IgD-negative memory B cell (primary cell): ENCODE measurements at regions not wholly inside any gene's neighbourhood (a gene's known extent, or its start where the extent isn't known, plus 50 kb on each side); places are given as distances from the start of the nearest gene placed in this dataset.

Source experiments
- H3K27ac Mint-ChIP-seq, 3 donors: one replicate each; pipeline ENCODE4 v1.8.0; 2020 to 2022; ENCODE audit warnings: mild to moderate bottlenecking in 3 of 3, mixed read lengths in 3 of 3, moderate library complexity in 1 of 3
- H3K27me3 Mint-ChIP-seq: one replicate; pipeline ENCODE4 v1.8.0; 2021; ENCODE audit warnings: mixed read lengths
- H3K36me3 Mint-ChIP-seq: one replicate; pipeline ENCODE4 v1.8.0; 2020; ENCODE audit warnings: mild to moderate bottlenecking, mixed read lengths
- H3K4me1 Mint-ChIP-seq, 3 donors: one replicate each; pipeline ENCODE4 v1.8.0; 2020 to 2022; ENCODE audit warnings: mixed read lengths in 3 of 3, mild to moderate bottlenecking in 1 of 3
- H3K4me3 Mint-ChIP-seq, 4 donors: one replicate each; pipeline ENCODE4 v1.8.0; 2020 to 2022; ENCODE audit warnings: mild to moderate bottlenecking in 4 of 4, mixed read lengths in 4 of 4, moderate library complexity in 3 of 4
- H3K9me3 Mint-ChIP-seq, 3 donors: one replicate each; pipeline ENCODE4 v1.8.0; 2020 to 2021; ENCODE audit warnings: mixed read lengths in 3 of 3, mild to moderate bottlenecking in 1 of 3

DNA sequence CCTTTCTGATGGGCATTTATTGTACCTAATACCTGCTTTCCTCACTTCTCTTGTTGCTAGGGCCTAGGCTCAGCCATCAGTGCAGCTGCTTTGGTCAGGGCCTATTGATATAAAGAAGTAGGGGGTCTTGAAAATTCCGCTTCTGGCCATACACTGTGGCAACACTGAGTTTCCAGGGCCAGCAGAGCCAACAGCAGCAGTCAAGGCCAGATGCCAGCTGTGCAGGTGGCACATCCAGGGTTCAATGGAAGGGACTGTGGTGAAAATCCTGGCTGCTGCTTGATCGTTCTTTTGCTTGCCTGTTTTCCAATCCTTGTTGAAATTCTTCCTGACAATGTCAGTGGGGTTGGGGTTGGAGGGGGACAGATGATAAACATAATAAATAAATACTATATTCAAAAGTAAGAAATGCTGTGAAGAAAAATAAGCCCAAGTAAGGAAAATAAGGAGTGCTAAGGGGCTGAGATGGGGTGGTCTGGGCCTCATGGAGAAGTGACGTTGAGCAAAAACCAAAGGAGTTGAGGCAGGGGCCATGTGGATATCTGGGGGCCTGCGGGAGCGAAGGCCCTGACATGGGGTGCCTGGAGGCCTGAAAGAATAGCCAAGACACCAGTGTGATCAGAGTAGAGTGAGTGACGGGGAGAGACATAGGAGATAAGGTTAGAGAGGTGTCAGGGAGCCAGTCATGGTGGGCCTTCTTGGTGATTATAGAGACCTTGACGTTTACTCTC lies 91.0 kb upstream of the ALDH1B1 start:
- H3K27me3 Mint-ChIP-seq = peaks cover 3% of the 10 kb centered on the region
- no peak overlapping the region for H3K4me3 Mint-ChIP-seq
- H3K4me1 Mint-ChIP-seq = no peaks in the 10 kb centered on the region
- peaks cover 0 to 3% (median 0%) of the 10 kb centered on the region in 3 donors for H3K9me3 Mint-ChIP-seq
- no peak overlapping the region for H3K27ac Mint-ChIP-seq
- H3K36me3 Mint-ChIP-seq = peaks cover 3% of the 10 kb centered on the region

DNA sequence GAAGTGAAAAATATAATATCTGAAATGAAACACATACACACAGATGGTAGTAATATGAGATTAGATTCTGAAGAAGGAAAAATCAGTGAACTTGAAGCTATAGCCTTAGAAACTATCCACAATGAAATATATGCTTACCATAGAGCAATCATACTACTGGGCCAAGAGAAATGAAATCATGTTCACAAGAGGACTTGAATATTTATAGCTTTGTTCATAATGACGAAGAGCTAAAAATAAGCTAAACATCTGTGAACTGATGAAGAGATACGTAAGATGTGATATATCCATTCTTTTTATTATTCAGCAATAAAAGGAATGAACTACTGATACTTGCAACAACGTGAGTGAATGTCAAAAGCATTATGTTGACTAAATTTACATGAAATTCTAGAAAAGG lies 92.6 kb upstream of the ALDH1B1 start:
- H3K36me3 Mint-ChIP-seq = no peaks in the 10 kb centered on the region
- H3K27ac Mint-ChIP-seq = no peak overlapping the region
- H3K27me3 Mint-ChIP-seq = peaks cover 3% of the 10 kb centered on the region
- no peaks in the 10 kb centered on the region for H3K4me1 Mint-ChIP-seq
- peaks cover 0 to 3% (median 0%) of the 10 kb centered on the region in 3 donors for H3K9me3 Mint-ChIP-seq
- H3K4me3 Mint-ChIP-seq = no peak overlapping the region

DNA sequence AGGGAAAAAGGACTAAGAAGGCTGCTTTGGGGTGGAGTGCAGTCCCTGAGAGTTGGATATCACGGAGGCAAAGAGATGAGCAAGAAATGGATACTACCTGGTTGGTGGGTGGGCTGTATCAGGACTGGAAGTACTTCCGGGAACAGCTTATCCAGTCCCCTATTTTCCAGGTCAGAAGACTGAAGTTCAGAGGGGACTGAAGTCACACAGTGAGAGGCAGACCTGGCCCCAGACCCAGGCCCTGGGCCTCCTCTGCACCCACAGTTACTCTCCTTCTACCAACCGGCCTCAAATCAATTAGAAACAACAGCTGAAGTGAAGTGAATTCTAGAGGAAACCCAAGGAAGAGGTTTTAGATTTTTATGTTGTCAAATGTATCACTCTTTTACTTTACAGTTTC lies 93.6 kb upstream of the ALDH1B1 start:
- Mint-ChIP-seq H3K4me1 (no peaks in the 10 kb centered on the region), H3K36me3 (no peaks in the 10 kb centered on the region), H3K9me3 (peaks cover 0 to 3% (median 0%) of the 10 kb centered on the region in 3 donors)

DNA sequence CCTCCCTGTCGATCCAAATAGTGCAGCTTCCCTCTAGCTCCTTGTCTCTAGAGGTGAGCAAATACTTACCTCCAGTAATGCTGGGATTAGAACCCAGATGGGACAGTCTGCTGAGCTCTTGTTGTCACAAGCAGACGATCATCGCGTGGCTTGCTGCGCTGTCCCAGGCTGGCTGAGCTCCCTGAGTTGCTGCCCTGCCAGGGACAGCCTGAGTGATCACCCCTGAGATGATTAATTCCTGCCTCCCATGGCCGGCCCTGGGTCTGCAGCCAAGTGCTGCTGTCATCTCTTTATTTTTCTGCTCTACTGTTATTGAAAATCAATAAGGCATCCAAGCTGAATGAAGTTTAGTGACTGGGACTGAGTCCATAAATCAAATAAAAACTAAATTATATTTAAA lies 94.0 kb upstream of the ALDH1B1 start:
- Mint-ChIP-seq H3K36me3 (no peaks in the 10 kb centered on the region), H3K4me3 (no peak overlapping the region), H3K9me3 (peaks cover 0 to 3% (median 0%) of the 10 kb centered on the region in 3 donors), H3K27me3 (peaks cover 3% of the 10 kb centered on the region), H3K4me1 (no peaks in the 10 kb centered on the region), H3K27ac (no peak overlapping the region)

More for the DNA sequence above, 93.6 kb upstream of the ALDH1B1 start:
- Mint-ChIP-seq H3K27me3 (peaks cover 3% of the 10 kb centered on the region), H3K4me3 (no peak overlapping the region), H3K27ac (no peak overlapping the region)

DNA sequence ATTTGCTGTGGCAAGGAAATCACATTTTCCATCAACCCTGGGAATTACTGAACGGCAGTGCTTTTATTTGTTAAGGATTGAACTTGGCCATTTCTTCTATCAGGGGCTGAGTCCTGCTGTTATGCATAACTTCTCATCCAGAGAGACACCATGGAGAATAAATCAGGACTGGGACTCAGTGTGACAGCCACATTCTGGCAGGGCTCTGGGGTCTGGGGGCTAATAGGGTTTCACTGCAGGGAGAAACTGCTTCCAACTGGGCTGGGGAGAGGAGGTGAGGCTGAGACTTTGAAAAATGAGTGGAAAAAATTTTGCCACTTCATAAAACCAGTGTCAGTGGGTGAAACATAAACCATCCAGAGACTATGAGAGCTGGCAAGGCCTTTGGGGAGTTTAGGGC lies 95.7 kb upstream of the ALDH1B1 start:
- Mint-ChIP-seq H3K4me1 (no peaks in the 10 kb centered on the region), H3K27me3 (peaks cover 3% of the 10 kb centered on the region), H3K36me3 (no peaks in the 10 kb centered on the region), H3K27ac (no peak overlapping the region), H3K4me3 (no peak overlapping the region), H3K9me3 (no peaks in the 10 kb centered on the region)

DNA sequence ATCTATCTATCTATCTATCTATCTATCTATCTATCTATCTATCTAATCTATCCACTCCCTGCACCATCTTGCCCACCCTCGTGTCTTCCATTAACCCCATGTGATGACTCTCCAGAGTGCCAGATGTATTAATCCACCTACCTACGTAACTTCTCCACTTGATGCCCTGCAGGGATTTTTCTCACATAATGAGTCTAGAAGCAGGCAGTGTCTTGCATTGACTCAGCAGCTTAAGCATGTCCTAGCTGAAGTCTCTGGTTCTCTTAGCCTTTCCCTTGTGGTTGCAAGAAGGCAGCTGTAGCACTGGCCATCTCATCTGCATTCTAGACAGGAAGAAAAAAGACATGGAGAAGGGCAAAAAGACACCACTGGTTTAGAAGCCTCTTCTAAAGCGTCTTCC lies 96.7 kb upstream of the ALDH1B1 start:
- H3K27ac Mint-ChIP-seq = no peak overlapping the region
- no peaks in the 10 kb centered on the region for H3K9me3 Mint-ChIP-seq
- no peak overlapping the region for H3K4me3 Mint-ChIP-seq
- H3K36me3 Mint-ChIP-seq = no peaks in the 10 kb centered on the region
- H3K4me1 Mint-ChIP-seq = no peaks in the 10 kb centered on the region
- peaks cover 3% of the 10 kb centered on the region for H3K27me3 Mint-ChIP-seq

DNA sequence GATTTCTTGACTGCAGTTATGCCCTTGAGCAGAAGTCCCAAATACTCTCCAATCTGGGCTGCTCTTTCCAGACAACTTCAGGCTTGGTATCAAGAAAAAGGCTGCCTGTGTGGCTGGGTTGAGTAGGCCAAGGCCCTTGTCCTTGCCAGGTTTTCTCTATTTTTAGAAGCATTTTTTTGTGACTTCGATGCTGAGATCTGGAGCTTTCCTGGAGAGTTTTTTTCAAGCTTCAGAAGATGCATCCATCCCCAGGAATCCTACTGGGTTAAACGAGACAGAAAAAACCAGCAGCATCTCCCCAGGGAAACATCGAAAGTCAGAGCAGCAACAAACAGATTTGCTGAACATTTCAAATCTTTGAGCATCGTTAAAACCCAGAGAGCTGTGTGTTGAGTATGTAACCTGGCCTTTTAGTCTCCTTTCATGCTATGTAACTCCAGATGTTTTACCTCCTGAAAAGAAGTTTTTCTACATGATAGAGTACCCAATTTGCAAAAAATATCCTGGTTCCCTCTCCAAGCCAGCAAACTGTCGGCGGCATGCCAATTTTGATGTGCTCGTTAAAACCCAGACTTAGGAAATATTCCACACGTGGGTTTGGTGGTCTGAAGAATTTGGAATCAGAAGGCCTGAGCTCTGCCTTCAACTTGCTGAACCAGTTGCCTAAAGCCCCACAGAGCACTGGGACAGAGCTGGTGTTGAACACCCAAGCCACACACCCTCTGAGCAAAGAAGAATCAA lies 98.1 kb upstream of the ALDH1B1 start:
- H3K4me1 Mint-ChIP-seq = no peaks in the 10 kb centered on the region
- no peak overlapping the region for H3K4me3 Mint-ChIP-seq
- no peak overlapping the region for H3K27ac Mint-ChIP-seq
- peaks cover 2% of the 10 kb centered on the region for H3K36me3 Mint-ChIP-seq
- peaks cover 7% of the 10 kb centered on the region for H3K27me3 Mint-ChIP-seq
- H3K9me3 Mint-ChIP-seq = no peaks in the 10 kb centered on the region

DNA sequence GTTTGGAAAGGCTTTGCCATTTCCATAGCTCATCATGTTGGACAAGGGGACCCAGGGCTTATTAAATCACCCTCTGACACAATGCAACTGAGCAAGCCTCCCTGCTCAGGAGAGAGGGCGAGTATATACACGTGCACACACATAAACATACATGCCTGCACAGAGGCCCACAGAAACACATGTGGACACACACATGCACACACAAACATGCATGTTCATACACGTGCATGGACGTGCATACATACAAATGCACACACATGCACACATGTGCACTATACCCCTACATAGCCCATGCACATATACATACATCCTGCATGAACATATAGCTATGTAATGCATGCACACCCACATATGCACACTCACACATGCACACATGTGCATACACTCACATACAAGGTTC lies 99.5 kb upstream of the ALDH1B1 start:
- no peaks in the 10 kb centered on the region for H3K9me3 Mint-ChIP-seq
- peaks cover 7% of the 10 kb centered on the region for H3K27me3 Mint-ChIP-seq
- H3K4me3 Mint-ChIP-seq = no peak overlapping the region
- no peaks in the 10 kb centered on the region for H3K4me1 Mint-ChIP-seq
- no peak overlapping the region for H3K27ac Mint-ChIP-seq
- H3K36me3 Mint-ChIP-seq = peaks cover 2% of the 10 kb centered on the region

DNA sequence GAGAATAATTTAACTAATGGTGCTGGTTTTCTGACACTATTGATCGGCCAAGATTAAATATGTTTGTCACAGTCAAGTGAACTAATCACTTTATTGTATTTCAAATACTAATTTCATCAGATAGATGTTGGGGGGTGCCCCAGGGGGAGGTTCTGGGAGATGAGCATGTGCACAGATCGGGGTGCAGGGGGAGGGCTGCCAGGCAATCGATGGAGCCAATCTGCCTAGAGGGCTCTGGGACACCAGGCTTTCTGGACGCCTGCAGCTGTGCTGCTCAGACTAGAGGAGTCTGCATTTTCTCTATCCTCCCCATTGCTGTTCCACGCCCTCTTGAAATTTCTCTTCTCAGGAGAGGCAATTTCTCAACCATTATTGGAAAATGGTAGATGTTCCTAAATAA lies 100.0 kb upstream of the ALDH1B1 start:
- Mint-ChIP-seq H3K9me3 (no peaks in the 10 kb centered on the region), H3K4me1 (no peaks in the 10 kb centered on the region), H3K4me3 (no peak overlapping the region), H3K27ac (no peak overlapping the region), H3K27me3 (peaks cover 7% of the 10 kb centered on the region), H3K36me3 (peaks cover 2% of the 10 kb centered on the region)

DNA sequence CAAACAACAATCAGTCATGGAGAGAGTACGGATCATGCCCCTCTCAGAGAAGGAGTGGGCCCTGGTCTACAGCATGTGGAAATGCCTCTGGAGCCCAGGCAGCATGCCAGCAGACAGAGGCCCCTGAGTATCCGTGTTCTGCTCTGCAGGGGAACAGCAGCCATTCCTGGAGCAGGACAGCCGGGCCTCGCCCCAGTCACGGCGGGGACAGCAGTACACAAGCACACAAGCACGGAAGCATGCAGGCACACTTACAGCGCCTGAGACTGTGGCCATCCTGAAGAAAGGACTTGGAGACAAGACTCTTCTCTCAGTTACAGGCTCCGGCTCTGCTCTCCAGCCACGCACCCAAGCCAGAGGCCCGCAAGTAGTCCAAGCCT lies 102.6 kb upstream of the ALDH1B1 start:
- Mint-ChIP-seq H3K27me3 (peaks cover 5% of the 10 kb centered on the region), H3K36me3 (peaks cover 4% of the 10 kb centered on the region), H3K9me3 (no peaks in the 10 kb centered on the region), H3K27ac (no peak overlapping the region), H3K4me1 (no peaks in the 10 kb centered on the region), H3K4me3 (peak overlapping the region in 1 of 4 donors; percentile 35)

DNA sequence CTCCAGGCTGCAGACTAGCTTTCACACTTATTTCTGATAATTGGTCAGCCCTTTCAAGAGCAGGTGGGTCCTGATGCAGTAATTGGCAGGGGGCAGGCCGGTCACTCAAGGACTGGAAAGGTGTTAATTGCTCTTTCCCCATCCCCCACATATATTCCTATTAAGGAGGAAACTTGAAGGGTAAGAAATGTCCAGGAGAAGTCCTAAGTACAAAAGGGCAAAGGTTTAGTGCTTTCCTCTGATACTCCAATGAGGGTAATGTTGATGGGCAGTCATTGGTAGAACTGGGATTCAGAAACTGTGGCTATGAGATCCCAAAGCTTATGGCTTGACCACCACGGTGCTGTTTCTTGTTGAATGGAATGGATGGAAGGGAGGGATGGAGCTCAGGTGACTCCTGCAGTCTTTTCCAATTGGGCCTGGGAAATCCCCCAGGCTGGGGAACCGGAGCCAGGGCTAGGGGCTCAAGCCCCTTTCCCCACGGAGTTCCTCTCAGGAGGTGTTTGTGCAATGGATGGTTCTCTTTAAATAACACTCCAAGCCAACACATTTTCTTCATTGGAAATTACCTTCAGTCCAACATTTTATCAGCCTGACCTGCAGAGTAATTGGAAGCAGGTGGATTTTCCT lies 103.2 kb upstream of the ALDH1B1 start:
- H3K9me3 Mint-ChIP-seq = no peaks in the 10 kb centered on the region
- peaks cover 4% of the 10 kb centered on the region for H3K36me3 Mint-ChIP-seq
- no peak overlapping the region for H3K27ac Mint-ChIP-seq
- H3K27me3 Mint-ChIP-seq = peaks cover 5% of the 10 kb centered on the region
- H3K4me3 Mint-ChIP-seq = no peak overlapping the region
- no peaks in the 10 kb centered on the region for H3K4me1 Mint-ChIP-seq

DNA sequence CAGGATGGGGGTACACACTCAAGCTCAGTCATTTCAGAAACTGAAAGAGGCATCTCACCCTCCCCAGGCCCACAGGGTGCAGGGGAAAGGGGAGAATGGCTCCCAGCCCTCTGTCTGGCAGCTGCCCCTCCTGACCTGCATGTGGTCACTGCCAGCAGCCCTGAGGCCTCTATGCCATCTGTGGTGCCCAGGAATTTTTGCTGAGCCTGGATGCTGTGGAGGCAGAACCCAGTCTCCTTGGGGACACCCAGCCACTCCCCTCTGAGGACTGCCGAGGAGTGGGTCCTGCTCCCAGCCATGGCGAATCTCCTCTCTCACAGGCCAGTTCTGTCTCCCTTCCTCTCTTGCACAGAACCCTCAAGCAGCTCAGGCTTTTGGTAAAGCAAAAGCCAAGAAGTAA lies 104.0 kb upstream of the ALDH1B1 start:
- Mint-ChIP-seq H3K9me3 (no peaks in the 10 kb centered on the region), H3K27me3 (peaks cover 5% of the 10 kb centered on the region), H3K27ac (no peak overlapping the region), H3K36me3 (peaks cover 4% of the 10 kb centered on the region), H3K4me1 (no peaks in the 10 kb centered on the region), H3K4me3 (no peak overlapping the region)

DNA sequence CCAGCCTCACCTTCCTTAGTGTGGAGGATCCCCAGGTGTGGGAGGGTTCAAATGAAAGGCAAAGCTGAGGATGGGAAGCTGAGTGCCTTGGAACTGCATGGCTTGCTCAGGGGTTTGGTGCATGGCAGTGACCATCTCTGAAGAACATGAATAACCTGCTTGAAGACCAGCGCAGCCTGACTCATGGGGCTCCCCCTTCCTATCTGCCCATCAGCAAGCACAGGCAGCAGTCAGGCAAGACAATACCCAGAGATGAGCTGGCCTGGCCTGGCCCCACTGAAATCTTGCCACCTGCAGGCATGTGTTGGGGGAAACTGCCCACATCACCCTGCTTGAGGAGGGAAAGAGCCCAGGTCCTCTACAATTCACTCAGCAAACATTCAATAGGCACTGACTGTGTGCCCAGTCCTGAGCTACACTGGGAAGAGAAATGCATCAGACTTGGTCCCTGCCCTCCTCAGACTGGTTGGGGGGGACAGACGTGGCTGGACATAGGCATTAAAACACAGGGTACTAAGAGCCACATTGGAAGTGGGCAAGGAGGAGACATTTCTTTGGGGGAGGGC lies 105.0 kb upstream of the ALDH1B1 start:
- Mint-ChIP-seq H3K27ac (no peak overlapping the region), H3K36me3 (peaks cover 4% of the 10 kb centered on the region), H3K4me1 (no peaks in the 10 kb centered on the region), H3K4me3 (no peak overlapping the region), H3K27me3 (peaks cover 5% of the 10 kb centered on the region), H3K9me3 (no peaks in the 10 kb centered on the region)

DNA sequence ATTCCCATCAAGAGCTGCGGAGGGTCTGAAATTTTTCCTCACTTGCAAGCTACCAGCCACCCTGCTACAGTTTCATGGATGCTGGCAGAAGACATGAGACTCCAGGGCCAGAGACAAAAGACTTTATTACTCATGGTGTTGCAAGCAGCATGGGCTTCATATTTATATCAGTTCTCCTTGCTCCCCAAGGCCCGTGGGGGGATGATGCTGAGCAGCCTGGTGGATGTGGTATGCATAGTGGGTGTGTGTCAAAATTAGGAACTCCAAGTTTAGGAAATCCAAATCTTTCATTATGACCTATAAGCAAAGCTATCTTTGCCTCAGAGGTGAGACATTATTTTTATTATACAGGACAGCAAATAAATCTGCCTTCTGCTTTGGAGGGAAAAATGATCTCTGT lies 105.7 kb upstream of the ALDH1B1 start:
- no peak overlapping the region for H3K27ac Mint-ChIP-seq

DNA sequence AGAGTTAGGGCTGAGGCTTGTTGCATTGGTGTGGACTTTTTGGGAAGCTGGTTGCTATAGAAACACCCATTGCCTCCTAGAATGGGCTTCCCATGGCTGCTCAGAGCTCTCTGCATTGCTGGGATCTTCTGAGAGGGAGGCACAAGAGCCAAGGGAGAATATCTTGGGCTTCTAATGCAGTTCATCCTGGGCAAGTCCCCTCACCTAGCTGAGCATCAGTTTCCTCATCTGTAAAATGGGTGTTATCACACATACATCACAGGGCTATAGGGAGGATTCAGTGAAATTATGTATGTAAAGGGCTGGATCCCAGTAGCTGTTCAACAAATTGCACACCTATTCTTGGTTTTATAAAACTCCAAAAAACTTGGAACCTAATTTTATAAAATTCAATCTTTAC lies 106.1 kb upstream of the ALDH1B1 start:
- Mint-ChIP-seq H3K36me3 (peaks cover 4% of the 10 kb centered on the region), H3K4me3 (no peak overlapping the region), H3K9me3 (no peaks in the 10 kb centered on the region)

More for the DNA sequence above, 105.7 kb upstream of the ALDH1B1 start:
- no peak overlapping the region for H3K4me3 Mint-ChIP-seq
- H3K36me3 Mint-ChIP-seq = peaks cover 4% of the 10 kb centered on the region
- no peaks in the 10 kb centered on the region for H3K4me1 Mint-ChIP-seq
- no peaks in the 10 kb centered on the region for H3K9me3 Mint-ChIP-seq
- H3K27me3 Mint-ChIP-seq = peaks cover 5% of the 10 kb centered on the region

More for the DNA sequence above, 106.1 kb upstream of the ALDH1B1 start:
- Mint-ChIP-seq H3K4me1 (no peaks in the 10 kb centered on the region), H3K27me3 (peaks cover 5% of the 10 kb centered on the region), H3K27ac (no peak overlapping the region)
